ENCODE measurements at regions not wholly inside any gene's neighbourhood (a gene's known extent, or its start where the extent isn't known, plus 50 kb on each side); places are given as distances from the start of the nearest gene placed in this dataset.

- no peak for TF ChIP-seq ZNF791 (tag by site-specific recombination; IDR thresholded peaks at IDR 0.05)
- no peak for TF ChIP-seq CTCF (tag by site-specific recombination; IDR thresholded peaks at IDR 0.05)
- TF ChIP-seq ZFP69B (tag by site-specific recombination; IDR thresholded peaks at IDR 0.05) = no peak
- TF ChIP-seq SCRT2 (tag by site-specific recombination; IDR thresholded peaks at IDR 0.05) = no peak
Measured at GRCh38 chr3:139180489-139180888, 135.8 kb upstream of the PRR23C start.
